Neural progenitor cell (in vitro differentiated cells): ENCODE measurements at regions not wholly inside any gene's neighbourhood (a gene's known extent, or its start where the extent isn't known, plus 50 kb on each side); places are given as distances from the start of the nearest gene placed in this dataset.

Experiments
- DNase-seq: peaks from one replicate; pipeline ENCODE4 v3.0.0-alpha.2; 2016; ENCODE audit warnings: low spot score
- H2AFZ ChIP-seq: fragments of 200-600 bp; sonication (generic); replicated peaks from 2 replicates; pipeline ENCODE4 v1.6.1; 2016; ENCODE audit warnings: antibody characterized with exemption
- H3F3A ChIP-seq: fragments of 200-600 bp; sonication (generic); 2 replicates; pipeline ENCODE4 v1.6.1; 2016; ENCODE audit warnings: antibody characterized with exemption, low read depth
- H3K27ac ChIP-seq: fragments of 200-600 bp; sonication (generic); 2 replicates; pipeline ENCODE4 v1.5.1; 2016; ENCODE audit warnings: mild to moderate bottlenecking
- H3K27me3 ChIP-seq: fragments of 200-600 bp; sonication (generic); 2 replicates; pipeline ENCODE4 v1.6.1; 2016; ENCODE audit warnings: mild to moderate bottlenecking, moderate library complexity
- H3K36me3 ChIP-seq: fragments of 200-600 bp; sonication (generic); 2 replicates; pipeline ENCODE4 v1.5.1; 2016
- H3K4me1 ChIP-seq: fragments of 200-600 bp; sonication (generic); 2 replicates; pipeline ENCODE4 v1.6.1; 2016; ENCODE audit warnings: mixed run types
- H3K4me2 ChIP-seq: fragments of 200-600 bp; sonication (generic); 2 replicates; pipeline ENCODE4 v1.6.1; 2016
- H3K4me3 ChIP-seq: fragments of 200-600 bp; sonication (generic); 2 replicates; pipeline ENCODE4 v1.5.1; 2016
- H3K79me2 ChIP-seq: fragments of 200-600 bp; sonication (generic); 2 replicates; pipeline ENCODE4 v1.6.1; 2016; ENCODE audit warnings: low read depth
- H3K9ac ChIP-seq: fragments of 200-600 bp; sonication (generic); 2 replicates; pipeline ENCODE4 v1.6.1; 2016
- H3K9me3 ChIP-seq: fragments of 200-600 bp; sonication (generic); 2 replicates; pipeline ENCODE4 v1.5.1; 2016; ENCODE audit warnings: low read depth
- H4K20me1 ChIP-seq: fragments of 200-600 bp; sonication (generic); 2 replicates; pipeline ENCODE4 v1.6.1; 2016; ENCODE audit warnings: low read depth
- H3K27ac Mint-ChIP-seq: 3 replicates; pipeline ENCODE4 v1.8.0; 2021; ENCODE audit warnings: mixed read lengths
- H3K27me3 Mint-ChIP-seq: 2 replicates; pipeline ENCODE4 v1.8.0; 2022; ENCODE audit warnings: low read depth, mild to moderate bottlenecking, inconsistent platforms, moderate library complexity, mixed read lengths; ENCODE audit not compliant: insufficient read depth
- H3K36me3 Mint-ChIP-seq: 3 replicates; pipeline ENCODE4 v1.8.0; 2021; ENCODE audit warnings: mixed read lengths
- H3K4me1 Mint-ChIP-seq: 3 replicates; pipeline ENCODE4 v1.8.0; 2021; ENCODE audit warnings: mixed read lengths
- H3K4me3 Mint-ChIP-seq: 3 replicates; pipeline ENCODE4 v1.8.0; 2021; ENCODE audit warnings: mild to moderate bottlenecking, moderate library complexity, mixed read lengths
- H3K9me3 Mint-ChIP-seq: 3 replicates; pipeline ENCODE4 v1.8.0; 2020; ENCODE audit warnings: mixed read lengths
- EZH2 ChIP-seq: fragments of 200-600 bp; sonication (generic); IDR thresholded peaks from 2 replicates; pipeline ENCODE4 v1.6.1; 2017; ENCODE audit warnings: antibody characterized with exemption, mild to moderate bottlenecking, moderate library complexity
- EZH2phosphoT487 ChIP-seq: fragments of 200-600 bp; sonication (generic); IDR thresholded peaks from 2 replicates; pipeline ENCODE4 v1.6.1; 2017; ENCODE audit warnings: antibody characterized with exemption
- TF ChIP-seq, protein P1 (sequence below): fragments of 200-600 bp; sonication (generic); IDR thresholded peaks from 2 replicates; pipeline ENCODE4 v1.5.1; 2017; ENCODE audit warnings: antibody characterized with exemption, mild to moderate bottlenecking

DNA sequence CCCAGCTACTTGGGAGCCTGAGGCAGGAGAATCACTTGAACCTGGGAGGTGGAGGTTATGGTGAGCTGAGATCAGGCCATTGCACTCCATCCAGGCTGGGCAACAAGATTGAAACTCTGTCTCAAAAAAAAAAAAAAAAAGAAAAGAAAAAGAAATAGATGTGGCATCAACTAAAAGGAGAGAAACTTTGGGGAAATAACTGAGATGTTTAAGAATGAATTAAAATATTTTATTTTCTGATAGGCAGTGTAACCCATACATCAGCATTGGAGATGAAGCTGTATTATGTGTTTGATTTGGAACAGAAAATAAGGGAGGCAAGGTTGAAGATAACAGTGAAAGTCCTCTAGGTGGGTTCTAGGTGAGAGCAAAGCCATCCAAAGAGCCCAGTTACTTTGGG, 110.7 kb upstream of the HNRNPA3 start:
- H3K4me3 ChIP-seq: no peak overlapping the region
- no peak for DNase-seq
- no peak overlapping the region for H3K4me2 ChIP-seq
- H3K9me3 ChIP-seq: no peaks in the 10 kb centered on the region
- H3K27ac ChIP-seq: no peak overlapping the region
- H3F3A ChIP-seq: no peaks in the 10 kb centered on the region
- peaks cover 12% of the 10 kb centered on the region for H3K9me3 Mint-ChIP-seq
- no peaks in the 10 kb centered on the region for H3K36me3 ChIP-seq
- no peak overlapping the region for H3K4me3 Mint-ChIP-seq
- H3K27me3 Mint-ChIP-seq: peaks cover 3% of the 10 kb centered on the region
- H3K4me1 Mint-ChIP-seq: no peaks in the 10 kb centered on the region
- H3K4me1 ChIP-seq: no peaks in the 10 kb centered on the region
- H4K20me1 ChIP-seq: no peaks in the 10 kb centered on the region
- no peaks in the 10 kb centered on the region for H3K36me3 Mint-ChIP-seq
- no peak overlapping the region for H3K27ac Mint-ChIP-seq
- H3K9ac ChIP-seq: no peak overlapping the region
- TF ChIP-seq EZH2 (no peak), EZH2phosphoT487 (no peak)
- TF ChIP-seq, protein P1, sequence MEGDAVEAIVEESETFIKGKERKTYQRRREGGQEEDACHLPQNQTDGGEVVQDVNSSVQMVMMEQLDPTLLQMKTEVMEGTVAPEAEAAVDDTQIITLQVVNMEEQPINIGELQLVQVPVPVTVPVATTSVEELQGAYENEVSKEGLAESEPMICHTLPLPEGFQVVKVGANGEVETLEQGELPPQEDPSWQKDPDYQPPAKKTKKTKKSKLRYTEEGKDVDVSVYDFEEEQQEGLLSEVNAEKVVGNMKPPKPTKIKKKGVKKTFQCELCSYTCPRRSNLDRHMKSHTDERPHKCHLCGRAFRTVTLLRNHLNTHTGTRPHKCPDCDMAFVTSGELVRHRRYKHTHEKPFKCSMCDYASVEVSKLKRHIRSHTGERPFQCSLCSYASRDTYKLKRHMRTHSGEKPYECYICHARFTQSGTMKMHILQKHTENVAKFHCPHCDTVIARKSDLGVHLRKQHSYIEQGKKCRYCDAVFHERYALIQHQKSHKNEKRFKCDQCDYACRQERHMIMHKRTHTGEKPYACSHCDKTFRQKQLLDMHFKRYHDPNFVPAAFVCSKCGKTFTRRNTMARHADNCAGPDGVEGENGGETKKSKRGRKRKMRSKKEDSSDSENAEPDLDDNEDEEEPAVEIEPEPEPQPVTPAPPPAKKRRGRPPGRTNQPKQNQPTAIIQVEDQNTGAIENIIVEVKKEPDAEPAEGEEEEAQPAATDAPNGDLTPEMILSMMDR: no peak
- no peaks in the 10 kb centered on the region for H3K27me3 ChIP-seq
- H3K79me2 ChIP-seq: no peaks in the 10 kb centered on the region
- H2AFZ ChIP-seq: no peak overlapping the region

DNA sequence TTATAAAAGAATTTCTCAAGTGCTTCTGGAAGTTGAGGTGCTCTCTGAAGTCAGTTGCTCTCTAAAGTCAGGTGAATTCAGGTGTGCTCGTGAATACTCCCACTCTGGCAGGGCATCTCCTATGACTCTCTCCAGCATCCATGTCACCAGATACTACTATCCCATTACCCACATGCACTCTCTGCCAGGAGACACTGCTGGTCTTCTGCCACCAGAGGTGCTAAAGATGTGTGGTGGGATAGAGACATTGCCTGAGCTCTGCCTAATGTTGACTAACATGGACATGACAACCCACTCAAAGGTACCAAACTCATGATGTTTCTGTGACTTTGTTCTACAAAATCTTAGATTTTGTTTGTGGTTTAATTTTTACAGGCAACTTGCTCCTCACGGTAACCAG, 106.4 kb upstream of the HNRNPA3 start:
- Mint-ChIP-seq H3K4me3 (no peak overlapping the region), H3K36me3 (no peaks in the 10 kb centered on the region), H3K9me3 (peaks cover 12% of the 10 kb centered on the region), H3K27me3 (no peaks in the 10 kb centered on the region), H3K27ac (no peak overlapping the region), H3K4me1 (peaks cover 3% of the 10 kb centered on the region)
- no peak for DNase-seq
- no peak for TF ChIP-seq EZH2
- TF ChIP-seq, protein P1: peak; percentile 30
- no peak for TF ChIP-seq EZH2phosphoT487
- H4K20me1 ChIP-seq: no peaks in the 10 kb centered on the region
- H2AFZ ChIP-seq: no peak overlapping the region
- no peaks in the 10 kb centered on the region for H3K36me3 ChIP-seq
- no peak overlapping the region for H3K27ac ChIP-seq
- no peaks in the 10 kb centered on the region for H3K9me3 ChIP-seq
- H3K9ac ChIP-seq: no peak overlapping the region
- H3K4me1 ChIP-seq: no peaks in the 10 kb centered on the region
- no peaks in the 10 kb centered on the region for H3F3A ChIP-seq
- H3K4me2 ChIP-seq: no peak overlapping the region
- no peak overlapping the region for H3K4me3 ChIP-seq
- no peaks in the 10 kb centered on the region for H3K27me3 ChIP-seq
- H3K79me2 ChIP-seq: no peaks in the 10 kb centered on the region

DNA sequence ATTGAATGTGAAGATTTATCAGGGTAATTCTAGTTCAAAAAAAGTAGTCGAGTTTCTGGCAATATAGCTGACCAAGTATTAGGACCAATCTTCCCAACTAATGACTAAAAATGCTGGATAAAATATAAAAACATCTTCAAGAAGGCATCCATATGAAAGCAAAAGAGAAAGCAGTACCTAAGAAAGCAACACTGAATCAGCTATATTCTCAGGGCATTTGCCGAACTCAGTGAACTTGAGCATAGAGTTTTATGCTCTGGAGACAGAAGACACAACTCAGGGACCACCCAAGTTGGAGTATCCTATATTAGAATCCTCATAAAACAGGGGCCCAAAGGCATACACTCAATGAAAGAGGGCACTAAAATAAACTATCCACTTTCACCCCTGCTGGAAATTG, 103.7 kb upstream of the HNRNPA3 start:
- no peaks in the 10 kb centered on the region for H3F3A ChIP-seq
- Mint-ChIP-seq H3K9me3 (peaks cover under 1% of the 10 kb centered on the region), H3K36me3 (no peaks in the 10 kb centered on the region), H3K4me3 (no peak overlapping the region), H3K4me1 (peaks cover 3% of the 10 kb centered on the region), H3K27me3 (no peaks in the 10 kb centered on the region), H3K27ac (no peak overlapping the region)
- H3K36me3 ChIP-seq: no peaks in the 10 kb centered on the region
- H3K4me3 ChIP-seq: no peak overlapping the region
- no peaks in the 10 kb centered on the region for H3K27me3 ChIP-seq
- H3K9me3 ChIP-seq: no peaks in the 10 kb centered on the region
- no peaks in the 10 kb centered on the region for H3K79me2 ChIP-seq
- H3K27ac ChIP-seq: no peak overlapping the region
- H3K9ac ChIP-seq: no peak overlapping the region
- no peak overlapping the region for H3K4me2 ChIP-seq
- no peaks in the 10 kb centered on the region for H4K20me1 ChIP-seq
- DNase-seq: no peak
- no peak overlapping the region for H2AFZ ChIP-seq
- no peaks in the 10 kb centered on the region for H3K4me1 ChIP-seq
- TF ChIP-seq, protein P1: no peak

DNA sequence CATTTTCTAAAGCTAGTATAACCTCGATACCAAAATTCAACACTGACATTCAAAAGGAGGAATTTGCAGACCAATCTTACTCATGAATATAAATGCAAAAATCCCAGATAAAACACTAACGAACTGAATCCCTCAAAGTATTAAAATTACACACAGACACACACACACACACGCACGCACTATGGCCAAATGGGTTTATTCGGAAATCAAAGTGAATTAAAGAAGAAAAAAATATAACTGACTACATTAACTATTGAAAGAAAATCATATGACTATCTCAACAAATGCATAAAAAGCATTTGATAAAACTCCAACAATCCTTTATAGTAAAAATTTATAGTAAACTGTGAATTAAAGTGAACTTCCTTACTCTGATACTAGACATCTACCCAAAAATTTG, 97.9 kb upstream of the HNRNPA3 start:
- H3K27me3 ChIP-seq: no peaks in the 10 kb centered on the region
- DNase-seq: no peak
- Mint-ChIP-seq H3K27me3 (no peaks in the 10 kb centered on the region), H3K27ac (no peak overlapping the region), H3K4me3 (no peak overlapping the region), H3K36me3 (no peaks in the 10 kb centered on the region), H3K9me3 (no peaks in the 10 kb centered on the region), H3K4me1 (no peaks in the 10 kb centered on the region)
- TF ChIP-seq, protein P1: no peak
- TF ChIP-seq EZH2phosphoT487: no peak
- H3K9me3 ChIP-seq: no peaks in the 10 kb centered on the region
- H3K4me2 ChIP-seq: no peak overlapping the region
- no peaks in the 10 kb centered on the region for H3F3A ChIP-seq
- H2AFZ ChIP-seq: no peak overlapping the region
- H4K20me1 ChIP-seq: no peaks in the 10 kb centered on the region
- no peaks in the 10 kb centered on the region for H3K4me1 ChIP-seq
- H3K9ac ChIP-seq: no peak overlapping the region
- H3K4me3 ChIP-seq: no peak overlapping the region
- H3K27ac ChIP-seq: no peak overlapping the region
- H3K79me2 ChIP-seq: no peaks in the 10 kb centered on the region
- H3K36me3 ChIP-seq: no peaks in the 10 kb centered on the region
